Hepatocyte (in vitro differentiated cells): ENCODE measurements at regions not wholly inside any gene's neighbourhood (a gene's known extent, or its start where the extent isn't known, plus 50 kb on each side); places are given as distances from the start of the nearest gene placed in this dataset.

Experiments used
- DNase-seq: peaks from one replicate; pipeline ENCODE4 v3.0.0-alpha.2; 2016; ENCODE audit warnings: low spot score
- H2AFZ ChIP-seq: fragments of 200-600 bp; sonication (generic); 2 replicates; pipeline ENCODE4 v1.6.0; 2016; ENCODE audit warnings: antibody characterized with exemption, mild to moderate bottlenecking
- H3K27ac ChIP-seq: fragments of 200-600 bp; sonication (generic); 2 replicates; pipeline ENCODE4 v1.5.1; 2016; ENCODE audit warnings: mild to moderate bottlenecking
- H3K27me3 ChIP-seq: fragments of 200-600 bp; sonication (generic); 2 replicates; pipeline ENCODE4 v1.6.1; 2016
- H3K36me3 ChIP-seq: fragments of 200-600 bp; sonication (generic); replicated peaks from 2 replicates; pipeline ENCODE4 v1.5.1; 2016; ENCODE audit warnings: low read depth; ENCODE audit not compliant: insufficient read depth
- H3K4me1 ChIP-seq: fragments of 200-600 bp; sonication (generic); 2 replicates; pipeline ENCODE4 v1.5.1; 2016; ENCODE audit warnings: mild to moderate bottlenecking, moderate library complexity; ENCODE audit not compliant: insufficient read depth
- H3K4me2 ChIP-seq: fragments of 200-600 bp; sonication (generic); 2 replicates; pipeline ENCODE4 v1.6.0; 2016
- H3K4me3 ChIP-seq: fragments of 200-600 bp; sonication (generic); 2 replicates; pipeline ENCODE4 v1.5.1; 2016; ENCODE audit warnings: mild to moderate bottlenecking
- H3K79me2 ChIP-seq: fragments of 200-600 bp; sonication (generic); 2 replicates; pipeline ENCODE4 v1.6.0; 2017; ENCODE audit warnings: mild to moderate bottlenecking
- H3K9me2 ChIP-seq: fragments of 200-600 bp; sonication (generic); replicated peaks from 2 replicates; pipeline ENCODE4 v1.6.0; 2017; ENCODE audit warnings: mild to moderate bottlenecking; ENCODE audit not compliant: insufficient read depth
- H3K9me3 ChIP-seq: fragments of 200-600 bp; sonication (generic); 2 replicates; pipeline ENCODE4 v1.5.1; 2016; ENCODE audit warnings: low read depth, mild to moderate bottlenecking
- H4K20me1 ChIP-seq: fragments of 200-600 bp; sonication (generic); 2 replicates; pipeline ENCODE4 v1.6.0; 2016; ENCODE audit warnings: mild to moderate bottlenecking; ENCODE audit not compliant: insufficient read depth, poor library complexity, severe bottlenecking
- EZH2 ChIP-seq: fragments of 200-600 bp; sonication (generic); IDR thresholded peaks from 2 replicates; pipeline ENCODE4 v1.6.1; 2016; ENCODE audit warnings: antibody characterized with exemption, mild to moderate bottlenecking, borderline replicate concordance
- EZH2phosphoT487 ChIP-seq: fragments of 200-600 bp; sonication (generic); IDR thresholded peaks from one replicate; pipeline ENCODE4 v1.6.1; 2018; ENCODE audit warnings: antibody characterized with exemption, mild to moderate bottlenecking, low read depth, moderate library complexity; ENCODE audit not compliant: unreplicated experiment, severe bottlenecking
- WGBS: methylation state at CpG from one replicate; pipeline ENCODE4 v1.1.6; 2016; ENCODE audit warnings: low lambda C conversion rate; ENCODE audit errors: missing lambda C conversion rate; 5-methylcytosine and 5-hydroxymethylcytosine counted together
- TF ChIP-seq, protein P1 (sequence below): fragments of 200-600 bp; sonication (generic); IDR thresholded peaks from 2 replicates; pipeline ENCODE4 v1.5.1; 2016; ENCODE audit warnings: antibody characterized with exemption, mild to moderate bottlenecking; ENCODE audit not compliant: poor library complexity

- Histone ChIP-seq H3K27me3 (no peaks in the 10 kb centered on the region), H3K4me2 (no peak overlapping the region), H3K36me3 (no peaks in the 10 kb centered on the region), H3K27ac (no peak overlapping the region), H3K79me2 (no peaks in the 10 kb centered on the region), H3K9me3 (no peaks in the 10 kb centered on the region), H2AFZ (no peak overlapping the region), H3K4me1 (peaks cover 10% of the 10 kb centered on the region), H4K20me1 (no peaks in the 10 kb centered on the region), H3K9me2 (no peaks in the 10 kb centered on the region), H3K4me3 (no peak overlapping the region)
- TF ChIP-seq EZH2 (no peak), EZH2phosphoT487 (no peak)
- TF ChIP-seq, protein P1, sequence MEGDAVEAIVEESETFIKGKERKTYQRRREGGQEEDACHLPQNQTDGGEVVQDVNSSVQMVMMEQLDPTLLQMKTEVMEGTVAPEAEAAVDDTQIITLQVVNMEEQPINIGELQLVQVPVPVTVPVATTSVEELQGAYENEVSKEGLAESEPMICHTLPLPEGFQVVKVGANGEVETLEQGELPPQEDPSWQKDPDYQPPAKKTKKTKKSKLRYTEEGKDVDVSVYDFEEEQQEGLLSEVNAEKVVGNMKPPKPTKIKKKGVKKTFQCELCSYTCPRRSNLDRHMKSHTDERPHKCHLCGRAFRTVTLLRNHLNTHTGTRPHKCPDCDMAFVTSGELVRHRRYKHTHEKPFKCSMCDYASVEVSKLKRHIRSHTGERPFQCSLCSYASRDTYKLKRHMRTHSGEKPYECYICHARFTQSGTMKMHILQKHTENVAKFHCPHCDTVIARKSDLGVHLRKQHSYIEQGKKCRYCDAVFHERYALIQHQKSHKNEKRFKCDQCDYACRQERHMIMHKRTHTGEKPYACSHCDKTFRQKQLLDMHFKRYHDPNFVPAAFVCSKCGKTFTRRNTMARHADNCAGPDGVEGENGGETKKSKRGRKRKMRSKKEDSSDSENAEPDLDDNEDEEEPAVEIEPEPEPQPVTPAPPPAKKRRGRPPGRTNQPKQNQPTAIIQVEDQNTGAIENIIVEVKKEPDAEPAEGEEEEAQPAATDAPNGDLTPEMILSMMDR = no peak
- 83% methylated on average over 5 of the region's 5 CpGs for WGBS
- DNase-seq = no peak
Observed at GRCh38 chr2:8520791-8521344, 161.0 kb upstream of the ID2 start.

DNA sequence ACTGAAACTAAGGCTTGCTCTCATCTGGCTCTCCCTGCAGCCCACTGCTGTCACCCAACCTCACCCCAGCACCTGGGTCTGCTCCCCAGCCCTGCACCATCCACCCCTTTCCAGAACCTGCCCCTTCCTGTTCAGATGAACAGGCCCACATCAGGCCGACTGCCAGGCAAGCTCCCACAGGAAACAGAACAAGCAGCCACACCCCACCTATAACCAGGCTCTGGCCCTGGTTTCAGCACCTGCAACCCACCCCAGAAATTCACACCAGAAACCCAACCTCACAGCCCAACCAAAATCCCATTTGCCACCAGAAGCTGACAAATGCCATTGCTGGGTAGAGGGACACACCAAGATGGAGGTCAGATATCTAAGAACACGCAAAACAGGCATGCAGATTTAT lies 159.2 kb upstream of the ID2 start:
- H3K27me3 ChIP-seq = no peaks in the 10 kb centered on the region
- no peaks in the 10 kb centered on the region for H3K9me2 ChIP-seq
- TF ChIP-seq EZH2 (no peak), EZH2phosphoT487 (no peak)
- TF ChIP-seq, protein P1 = no peak
- H3K4me3 ChIP-seq = no peak overlapping the region
- H3K4me2 ChIP-seq = no peak overlapping the region
- DNase-seq = no peak
- H3K79me2 ChIP-seq = no peaks in the 10 kb centered on the region
- H3K36me3 ChIP-seq = no peaks in the 10 kb centered on the region
- H4K20me1 ChIP-seq = no peaks in the 10 kb centered on the region
- H3K4me1 ChIP-seq = peaks cover 11% of the 10 kb centered on the region
- no peak overlapping the region for H3K27ac ChIP-seq
- 85% methylated on average over 2 of the region's 2 CpGs for WGBS
- no peaks in the 10 kb centered on the region for H3K9me3 ChIP-seq
- H2AFZ ChIP-seq = no peak overlapping the region

DNA sequence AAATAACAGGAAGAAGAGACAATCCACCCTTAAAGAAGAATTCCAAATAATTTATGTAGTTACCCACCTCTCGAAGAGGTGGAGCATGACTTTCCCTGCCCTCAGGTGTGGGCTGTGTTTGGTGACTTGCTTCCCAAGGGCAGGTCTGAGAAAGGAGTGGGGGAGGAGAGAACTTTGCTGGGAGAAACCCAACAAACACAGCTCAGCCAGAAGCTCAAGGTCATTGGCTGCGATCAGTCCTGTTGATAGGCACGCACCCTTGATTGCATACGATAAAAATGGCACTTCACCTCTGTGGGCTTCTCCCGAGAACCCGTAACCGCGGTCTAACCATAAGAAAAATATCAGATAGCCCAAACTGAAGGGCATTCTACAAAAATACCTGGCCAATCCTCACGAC lies 157.5 kb upstream of the ID2 start:
- TF ChIP-seq, protein P1 = no peak
- TF ChIP-seq EZH2phosphoT487 = no peak
- TF ChIP-seq EZH2 = no peak
- no peak for DNase-seq
- H3K4me2 ChIP-seq = no peak overlapping the region
- H3K27ac ChIP-seq = no peak overlapping the region
- no peaks in the 10 kb centered on the region for H3K36me3 ChIP-seq
- WGBS = 98% methylated on average over 9 of the region's 9 CpGs
- H3K79me2 ChIP-seq = no peaks in the 10 kb centered on the region
- peaks cover 11% of the 10 kb centered on the region for H3K4me1 ChIP-seq
- H4K20me1 ChIP-seq = no peaks in the 10 kb centered on the region
- no peaks in the 10 kb centered on the region for H3K9me3 ChIP-seq
- H2AFZ ChIP-seq = no peak overlapping the region
- H3K4me3 ChIP-seq = no peak overlapping the region
- H3K27me3 ChIP-seq = no peaks in the 10 kb centered on the region
- H3K9me2 ChIP-seq = no peaks in the 10 kb centered on the region

GRCh38 chr2:8524823-8525222 lies 157.0 kb upstream of the ID2 start:
- no peak for DNase-seq
- 91% methylated on average over 8 of the region's 8 CpGs for WGBS
- TF ChIP-seq, protein P1 = no peak
- no peak for TF ChIP-seq EZH2
- no peak for TF ChIP-seq EZH2phosphoT487

More at GRCh38 chr2:8524823-8525222, 157.0 kb upstream of the ID2 start:
- Histone ChIP-seq H3K4me3 (no peak overlapping the region), H3K36me3 (no peaks in the 10 kb centered on the region), H3K27me3 (no peaks in the 10 kb centered on the region), H3K9me2 (no peaks in the 10 kb centered on the region), H3K9me3 (no peaks in the 10 kb centered on the region), H3K4me1 (peaks cover 11% of the 10 kb centered on the region), H3K27ac (no peak overlapping the region), H3K4me2 (no peak overlapping the region), H3K79me2 (no peaks in the 10 kb centered on the region), H4K20me1 (no peaks in the 10 kb centered on the region), H2AFZ (no peak overlapping the region)
